Upper lobe of left lung (tissue), 6 donors: ENCODE measurements at regions not wholly inside any gene's neighbourhood (a gene's known extent, or its start where the extent isn't known, plus 50 kb on each side); places are given as distances from the start of the nearest gene placed in this dataset.
"Not testable (repeated sequence)": the region's sequence is repeated elsewhere in the genome, so short reads cannot be mapped to it uniquely, and the experiment has no call there.

Experiments
- ATAC-seq, 2 donors: fragments of 200-7000 bp; cut with Tn5 transposase; one replicate each; pipeline ENCODE4 v1.9.1; 2022; ENCODE audit warnings: mild to moderate bottlenecking in 2 of 2, moderate library complexity in 2 of 2; ENCODE audit not compliant: low FRiP score in 2 of 2
- DNase-seq, 2 donors: peaks; one replicate each; pipeline ENCODE4 v3.0.0-alpha.2; 2019 to 2020
- H3K27ac ChIP-seq, 4 donors: fragments of 200-600 bp; sonication (generic); one replicate each; pipeline ENCODE4 v1.5.1; 2016 to 2019
- H3K27me3 ChIP-seq, 4 donors: fragments of 200-600 bp; sonication (generic); one replicate each; pipeline ENCODE4 v1.5.1; 2017 to 2019
- H3K36me3 ChIP-seq, 4 donors: fragments of 200-600 bp; sonication (generic); one replicate each; pipeline ENCODE4 v1.5.1; 2016 to 2019
- H3K4me1 ChIP-seq, 4 donors: fragments of 200-600 bp; sonication (generic); one replicate each; pipeline ENCODE4 v1.5.1; 2018 to 2019
- H3K4me3 ChIP-seq, 4 donors: fragments of 200-600 bp; sonication (generic); one replicate each; pipeline ENCODE4 v1.5.1; 2017 to 2019; ENCODE audit warnings: mild to moderate bottlenecking in 2 of 4, moderate library complexity in 1 of 4
- H3K9me3 ChIP-seq, 4 donors: fragments of 200-600 bp; sonication (generic); one replicate each; pipeline ENCODE4 v1.5.1; 2018 to 2019
- CTCF ChIP-seq, 6 experiments: fragments of 450-650 bp in 4 of 6; fragments of 200-600 bp in 2 of 6; sonication (generic) in 2 of 6; IDR thresholded peaks; one replicate each; pipeline ENCODE4 v1.5.1; 2016 to 2019; ENCODE audit warnings: antibody characterized with exemption in 6 of 6
- EP300 ChIP-seq, 4 donors: sonication (generic); formaldehyde crosslinking; IDR thresholded peaks; one replicate each; pipeline ENCODE4 v1.5.1; 2017; ENCODE audit warnings: antibody characterized with exemption in 4 of 4, control low read depth in 2 of 4
- POLR2A ChIP-seq, 4 donors: fragments of 450-650 bp; IDR thresholded peaks; one replicate each; pipeline ENCODE4 v1.5.1; 2016 to 2017; ENCODE audit warnings: antibody characterized with exemption in 4 of 4, mild to moderate bottlenecking in 2 of 4
- POLR2AphosphoS5 ChIP-seq, 2 donors: sonication (generic); formaldehyde crosslinking; IDR thresholded peaks; one replicate each; pipeline ENCODE4 v1.5.1; 2017; ENCODE audit warnings: antibody characterized with exemption in 2 of 2
- WGBS, 2 donors: methylation state at CpG; one replicate each; pipeline ENCODE4 v1.1.5; 2017 to 2018; 5-methylcytosine and 5-hydroxymethylcytosine counted together
- donor health status: DM: no; HTN: no; CAD: no; lungs with moderate emphysema.
- donor health status: DM: no; HTN: yes; CAD: no; lungs with severe emphysema.

- Histone ChIP-seq H3K27ac (no peak overlapping the region), H3K27me3 (no peaks in the 10 kb centered on the region), H3K36me3 (no peaks in the 10 kb centered on the region), H3K4me3 (no peak overlapping the region), H3K9me3 (no peaks in the 10 kb centered on the region), H3K4me1 (no peaks in the 10 kb centered on the region)
- DNase-seq = no peak
- WGBS, 2 donors = 93 to 94% methylated on average over 3 of the region's 3 CpGs
- TF ChIP-seq CTCF (IDR thresholded peaks at IDR 0.05) (no peak), EP300 (IDR thresholded peaks at IDR 0.05) (no peak), POLR2AphosphoS5 (IDR thresholded peaks at IDR 0.05) (no peak), POLR2A (IDR thresholded peaks at IDR 0.05) (no peak)
- peak in 1 of 2 donors; percentile 31 for ATAC-seq
Measured at GRCh38 chrX:3514996-3515395, 168.5 kb upstream of the MXRA5 start.

- H3K36me3 ChIP-seq, H3K9me3 ChIP-seq, H3K4me1 ChIP-seq, ATAC-seq, H3K27me3 ChIP-seq, H3K27ac ChIP-seq, H3K4me3 ChIP-seq, DNase-seq: not testable (repeated sequence)
- 25 to 43% methylated on average over 3 to 10 of the region's 10 CpGs for WGBS, 2 donors
Measured at GRCh38 chrX:3512150-3512549, 165.7 kb upstream of the MXRA5 start.

GRCh38 chrX:3509934-3510333 is 163.5 kb upstream of the MXRA5 start:
- no peak overlapping the region for H3K4me3 ChIP-seq
- no peak for DNase-seq
- H3K27me3 ChIP-seq = no peaks in the 10 kb centered on the region
- WGBS, 2 donors = 72 to 73% methylated on average over 4 of the region's 4 CpGs
- H3K36me3 ChIP-seq = no peaks in the 10 kb centered on the region
- ATAC-seq = no peak
- H3K4me1 ChIP-seq = no peaks in the 10 kb centered on the region
- no peak for TF ChIP-seq EP300 (IDR thresholded peaks at IDR 0.05)
- no peak for TF ChIP-seq POLR2AphosphoS5 (IDR thresholded peaks at IDR 0.05)
- TF ChIP-seq POLR2A (IDR thresholded peaks at IDR 0.05) = no peak
- TF ChIP-seq CTCF (IDR thresholded peaks at IDR 0.05) = no peak
- H3K9me3 ChIP-seq = no peaks in the 10 kb centered on the region
- H3K27ac ChIP-seq = no peak overlapping the region

- Histone ChIP-seq H3K9me3 (no peaks in the 10 kb centered on the region), H3K36me3 (no peaks in the 10 kb centered on the region), H3K4me3 (no peak overlapping the region), H3K27me3 (no peaks in the 10 kb centered on the region), H3K4me1 (no peaks in the 10 kb centered on the region), H3K27ac (no peak overlapping the region)
- TF ChIP-seq EP300 (IDR thresholded peaks at IDR 0.05) (no peak), POLR2AphosphoS5 (IDR thresholded peaks at IDR 0.05) (no peak), POLR2A (IDR thresholded peaks at IDR 0.05) (no peak), CTCF (IDR thresholded peaks at IDR 0.05) (no peak)
- ATAC-seq (no peak), DNase-seq (no peak)
- 82 to 95% methylated on average over 3 of the region's 3 CpGs for WGBS, 2 donors
Measured at GRCh38 chrX:3504916-3505315, 158.5 kb upstream of the MXRA5 start.

- Histone ChIP-seq H3K4me1 (no peaks in the 10 kb centered on the region), H3K36me3 (no peaks in the 10 kb centered on the region), H3K4me3 (no peak overlapping the region), H3K9me3 (no peaks in the 10 kb centered on the region), H3K27ac (no peak overlapping the region), H3K27me3 (peaks cover 0 to 4% (median 0%) of the 10 kb centered on the region in 4 donors)
- 79 to 84% methylated on average over 19 to 21 of the region's 21 CpGs for WGBS, 2 donors
- TF ChIP-seq POLR2A (IDR thresholded peaks at IDR 0.05) (no peak), POLR2AphosphoS5 (IDR thresholded peaks at IDR 0.05) (no peak), CTCF (IDR thresholded peaks at IDR 0.05) (no peak), EP300 (IDR thresholded peaks at IDR 0.05) (no peak)
- peak in 1 of 2 donors; percentile 93 for ATAC-seq
- no peak for DNase-seq
Measured at GRCh38 chrX:3501833-3502535, 155.5 kb upstream of the MXRA5 start.

- DNase-seq, H3K36me3 ChIP-seq: not testable (repeated sequence)
Measured at GRCh38 chrX:3495836-3496769, 149.7 kb upstream of the MXRA5 start.

More at GRCh38 chrX:3495836-3496769, 149.7 kb upstream of the MXRA5 start:
- not testable (repeated sequence) for H3K27me3 ChIP-seq, H3K27ac ChIP-seq, H3K4me1 ChIP-seq, H3K9me3 ChIP-seq, H3K4me3 ChIP-seq, ATAC-seq
- 76 to 81% methylated on average over 9 to 12 of the region's 12 CpGs for WGBS, 2 donors
